HL-60 (cell line): ENCODE measurements at regions not wholly inside any gene's neighbourhood (a gene's known extent, or its start where the extent isn't known, plus 50 kb on each side); places are given as distances from the start of the nearest gene placed in this dataset.

Experiments
- DNase-seq, 2 experiments: peaks; one replicate each; pipeline ENCODE4 v3.0.0-alpha.2; 2010 to 2020; ENCODE audit warnings: low read depth in 1 of 2, low spot score in 1 of 2
- H3K27ac ChIP-seq: fragments of 250-450 bp; sonication (Bioruptor Pico); replicated peaks from 2 replicates; pipeline ENCODE4 v1.5.1; 2020; ENCODE audit warnings: mild to moderate bottlenecking, moderate library complexity
- H3K27me3 ChIP-seq: fragments of 250-450 bp; sonication (Bioruptor Pico); 2 replicates; pipeline ENCODE4 v1.5.1; 2021; ENCODE audit warnings: mild to moderate bottlenecking, moderate library complexity; ENCODE audit not compliant: insufficient read depth, poor library complexity, severe bottlenecking
- H3K4me3 ChIP-seq: replicated peaks from 2 replicates; pipeline ENCODE4 v1.5.1; 2011; ENCODE audit warnings: mild to moderate bottlenecking, control low read depth, low read length; ENCODE audit not compliant: insufficient read depth
- CTCF ChIP-seq: IDR thresholded peaks from one replicate; pipeline ENCODE4 v1.5.1; 2011; ENCODE audit warnings: low read length, control low read depth, inconsistent platforms; ENCODE audit not compliant: insufficient read depth
- GABPA ChIP-seq: IDR thresholded peaks from 2 replicates; pipeline ENCODE4 v1.6.1; 2012; ENCODE audit warnings: low read depth
- POLR2AphosphoS5 ChIP-seq: IDR thresholded peaks from 2 replicates; pipeline ENCODE4 v1.6.1; 2012; ENCODE audit warnings: low read depth
- REST ChIP-seq: IDR thresholded peaks from 2 replicates; pipeline ENCODE4 v1.6.1; 2012; ENCODE audit warnings: low read depth; ENCODE audit not compliant: insufficient replicate concordance
- SPI1 ChIP-seq: IDR thresholded peaks from 2 replicates; pipeline ENCODE4 v1.6.1; 2012; ENCODE audit warnings: low read depth, mild to moderate bottlenecking, borderline replicate concordance

- TF ChIP-seq GABPA (no peak), REST (no peak), POLR2AphosphoS5 (no peak), CTCF (no peak), SPI1 (no peak)
- Histone ChIP-seq H3K4me3 (no peak overlapping the region), H3K27me3 (no peaks in the 10 kb centered on the region), H3K27ac (no peak overlapping the region)
- DNase-seq, result no peak
These were observed 520.6 kb downstream of the CCSER2 start for GRCh38 chr10:84848967-84849366.

- Histone ChIP-seq H3K4me3 (no peak overlapping the region), H3K27ac (no peak overlapping the region), H3K27me3 (no peaks in the 10 kb centered on the region)
- no peak for DNase-seq
- no peak for TF ChIP-seq GABPA
- TF ChIP-seq REST, result no peak
- no peak for TF ChIP-seq POLR2AphosphoS5
- TF ChIP-seq CTCF, result no peak
- no peak for TF ChIP-seq SPI1
These were observed 522.4 kb downstream of the CCSER2 start for GRCh38 chr10:84850826-84851225.

- DNase-seq, result no peak
- Histone ChIP-seq H3K27me3 (no peaks in the 10 kb centered on the region), H3K27ac (no peak overlapping the region), H3K4me3 (no peak overlapping the region)
- TF ChIP-seq POLR2AphosphoS5, result no peak
- TF ChIP-seq REST, result no peak
- TF ChIP-seq GABPA, result no peak
- no peak for TF ChIP-seq CTCF
These were observed 526.0 kb downstream of the CCSER2 start for GRCh38 chr10:84854439-84854838.
